ENCODE measurements at regions not wholly inside any gene's neighbourhood (a gene's known extent, or its start where the extent isn't known, plus 50 kb on each side); places are given as distances from the start of the nearest gene placed in this dataset.
A peak's percentile ranks its signal among the peaks of the same experiment; 100 is the strongest.

DNA sequence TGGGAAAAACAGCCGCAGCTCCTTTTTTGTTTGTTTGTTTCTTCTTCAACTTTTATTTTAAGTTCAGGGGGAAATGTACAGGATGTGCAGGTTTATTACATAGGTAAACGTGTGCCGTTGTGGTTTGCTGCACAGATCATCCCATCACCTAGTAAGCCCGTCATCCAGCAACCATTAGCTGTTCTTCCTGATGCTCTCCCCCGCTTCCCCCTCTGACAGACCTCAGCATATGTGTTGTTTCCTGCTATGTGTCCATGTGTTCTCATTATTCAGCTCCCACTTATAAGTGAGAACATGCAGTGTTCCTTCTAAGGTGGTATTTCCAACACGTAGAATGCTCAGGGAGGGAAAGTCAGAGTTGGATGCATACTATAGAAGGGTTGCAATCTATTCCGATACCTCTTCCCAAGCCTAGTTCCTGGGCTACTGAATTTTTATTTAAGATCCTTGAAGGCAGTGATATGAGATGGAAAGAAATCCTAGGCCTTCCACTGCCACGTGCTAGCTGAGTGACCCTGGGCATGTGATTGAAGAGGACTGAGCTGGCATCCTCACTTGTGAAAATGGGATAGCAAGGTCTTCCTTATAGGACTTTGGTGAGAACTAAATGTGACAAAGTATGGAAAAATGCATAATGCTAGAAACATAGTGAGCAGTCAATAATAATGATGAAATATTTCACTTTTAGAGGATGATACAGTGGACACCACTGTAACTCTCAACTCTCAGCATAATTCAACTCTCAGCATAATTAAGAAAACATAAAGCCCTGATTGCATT is 278.5 kb downstream of the REEP3 start:
- TF ChIP-seq, protein P1, sequence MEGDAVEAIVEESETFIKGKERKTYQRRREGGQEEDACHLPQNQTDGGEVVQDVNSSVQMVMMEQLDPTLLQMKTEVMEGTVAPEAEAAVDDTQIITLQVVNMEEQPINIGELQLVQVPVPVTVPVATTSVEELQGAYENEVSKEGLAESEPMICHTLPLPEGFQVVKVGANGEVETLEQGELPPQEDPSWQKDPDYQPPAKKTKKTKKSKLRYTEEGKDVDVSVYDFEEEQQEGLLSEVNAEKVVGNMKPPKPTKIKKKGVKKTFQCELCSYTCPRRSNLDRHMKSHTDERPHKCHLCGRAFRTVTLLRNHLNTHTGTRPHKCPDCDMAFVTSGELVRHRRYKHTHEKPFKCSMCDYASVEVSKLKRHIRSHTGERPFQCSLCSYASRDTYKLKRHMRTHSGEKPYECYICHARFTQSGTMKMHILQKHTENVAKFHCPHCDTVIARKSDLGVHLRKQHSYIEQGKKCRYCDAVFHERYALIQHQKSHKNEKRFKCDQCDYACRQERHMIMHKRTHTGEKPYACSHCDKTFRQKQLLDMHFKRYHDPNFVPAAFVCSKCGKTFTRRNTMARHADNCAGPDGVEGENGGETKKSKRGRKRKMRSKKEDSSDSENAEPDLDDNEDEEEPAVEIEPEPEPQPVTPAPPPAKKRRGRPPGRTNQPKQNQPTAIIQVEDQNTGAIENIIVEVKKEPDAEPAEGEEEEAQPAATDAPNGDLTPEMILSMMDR (IDR thresholded peaks at IDR 0.05; ENCODE audit: insufficient read depth, low read length, severe bottlenecking), result no peak
- H3K27me3 ChIP-seq (ENCODE audit: control insufficient read depth, insufficient read depth, low read length), result no peaks in the 10 kb centered on the region
- FAIRE-seq (no peak), DNase-seq (ENCODE audit: low read depth) (no peak)
- H3K36me3 ChIP-seq (ENCODE audit: control insufficient read depth, insufficient read depth, low read length), result no peaks in the 10 kb centered on the region
- no peak overlapping the region for H3K4me3 ChIP-seq (ENCODE audit: low read depth, low read length)

GRCh38 chr10:63801166-63801565 is 280.0 kb downstream of the REEP3 start:
- FAIRE-seq (no peak), DNase-seq (ENCODE audit: low read depth) (no peak)
- no peaks in the 10 kb centered on the region for H3K36me3 ChIP-seq (ENCODE audit: control insufficient read depth, insufficient read depth, low read length)

DNA sequence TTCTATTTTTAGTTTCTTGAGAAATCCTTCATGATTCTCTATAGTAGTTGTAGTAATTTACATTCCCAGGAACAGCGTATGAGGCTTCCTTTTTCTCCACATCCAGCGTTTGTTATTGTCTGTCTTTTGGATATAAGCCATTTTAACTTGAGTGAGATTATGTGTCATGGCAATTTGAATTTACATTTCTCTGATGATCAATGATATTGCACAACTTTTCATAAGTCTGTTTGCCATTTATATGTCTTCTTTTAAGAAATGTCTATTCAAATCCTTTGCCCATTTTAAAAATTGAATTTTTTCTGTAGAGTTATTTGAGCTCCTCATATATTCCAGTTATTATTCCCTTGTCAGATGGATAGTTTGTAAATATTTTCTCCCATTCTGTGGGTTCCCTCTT is 285.1 kb downstream of the REEP3 start:
- Histone ChIP-seq H3K36me3 (ENCODE audit: control insufficient read depth, insufficient read depth, low read length) (no peaks in the 10 kb centered on the region), H3K4me3 (ENCODE audit: low read depth, low read length) (no peak overlapping the region), H3K27me3 (ENCODE audit: control insufficient read depth, insufficient read depth, low read length) (no peaks in the 10 kb centered on the region)
- FAIRE-seq (no peak), DNase-seq (ENCODE audit: low read depth) (no peak)
- TF ChIP-seq, protein P1 (IDR thresholded peaks at IDR 0.05; ENCODE audit: insufficient read depth, low read length, severe bottlenecking), result no peak

More at GRCh38 chr10:63801166-63801565, 280.0 kb downstream of the REEP3 start:
- H3K4me3 ChIP-seq (ENCODE audit: low read depth, low read length), result no peak overlapping the region
- no peaks in the 10 kb centered on the region for H3K27me3 ChIP-seq (ENCODE audit: control insufficient read depth, insufficient read depth, low read length)
- TF ChIP-seq, protein P1 (IDR thresholded peaks at IDR 0.05; ENCODE audit: insufficient read depth, low read length, severe bottlenecking), result no peak

DNA sequence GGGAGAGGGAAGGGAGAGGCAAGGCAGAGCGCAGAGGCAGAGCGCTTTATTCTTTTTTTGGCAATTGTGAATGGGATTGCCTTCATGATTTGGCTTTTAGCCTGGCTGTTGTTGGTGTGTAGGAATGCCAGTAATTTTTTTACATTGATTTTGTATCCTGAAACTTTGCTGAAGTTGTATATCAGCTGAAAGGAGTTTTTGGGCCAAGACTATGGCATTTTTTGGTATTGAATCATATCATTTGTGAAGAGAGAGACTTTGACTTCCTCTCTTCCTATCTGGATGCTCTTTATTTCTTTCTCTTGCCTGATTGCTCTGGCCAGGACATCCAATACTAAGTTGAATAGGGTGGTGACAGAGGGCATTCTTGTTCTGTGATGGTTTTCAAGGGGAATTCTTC is 291.3 kb downstream of the REEP3 start:
- FAIRE-seq (no peak), DNase-seq (ENCODE audit: low read depth) (no peak)
- TF ChIP-seq, protein P1 (IDR thresholded peaks at IDR 0.05; ENCODE audit: insufficient read depth, low read length, severe bottlenecking), result no peak
- H3K36me3 ChIP-seq (ENCODE audit: control insufficient read depth, insufficient read depth, low read length), result no peaks in the 10 kb centered on the region
- no peak overlapping the region for H3K4me3 ChIP-seq (ENCODE audit: low read depth, low read length)
- no peaks in the 10 kb centered on the region for H3K27me3 ChIP-seq (ENCODE audit: control insufficient read depth, insufficient read depth, low read length)

DNA sequence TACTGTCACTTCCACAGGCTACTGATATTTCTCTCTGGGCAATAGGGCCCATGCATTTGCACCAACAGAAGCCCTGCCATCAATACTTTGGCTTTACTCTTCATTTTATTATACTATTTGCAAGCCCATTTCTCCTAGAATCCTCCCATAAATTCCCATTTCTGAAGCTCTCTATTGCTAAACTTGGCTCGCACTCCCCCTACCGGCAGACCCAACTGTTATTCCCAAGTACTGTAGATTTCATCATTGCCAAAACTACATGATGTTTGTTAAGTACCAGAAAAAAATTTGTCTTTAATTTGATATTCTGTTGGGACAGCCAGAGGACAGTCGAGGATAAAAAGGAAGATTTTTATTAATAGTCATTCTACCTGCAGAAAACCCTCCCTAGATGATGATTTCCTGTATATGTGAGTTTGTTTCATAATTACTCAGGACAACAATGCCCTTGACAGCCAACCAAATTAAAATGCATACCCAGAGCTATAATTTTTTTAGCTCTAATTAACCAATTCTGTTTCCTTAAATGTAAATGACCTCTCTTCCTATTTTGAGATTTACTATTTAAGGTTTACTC is 298.6 kb downstream of the REEP3 start:
- peak; percentile 58 for DNase-seq (ENCODE audit: low read depth)
- no peak for FAIRE-seq
- Histone ChIP-seq H3K36me3 (ENCODE audit: control insufficient read depth, insufficient read depth, low read length) (no peaks in the 10 kb centered on the region), H3K27me3 (ENCODE audit: control insufficient read depth, insufficient read depth, low read length) (no peaks in the 10 kb centered on the region), H3K4me3 (ENCODE audit: low read depth, low read length) (no peak overlapping the region)
- TF ChIP-seq, protein P1 (IDR thresholded peaks at IDR 0.05; ENCODE audit: insufficient read depth, low read length, severe bottlenecking), result peak; percentile 67

All from bronchial epithelial cell (primary cell).